ENCODE measurements at regions not wholly inside any gene's neighbourhood (a gene's known extent, or its start where the extent isn't known, plus 50 kb on each side); places are given as distances from the start of the nearest gene placed in this dataset.

GRCh38 chr3:182618085-182618732 lies 175.1 kb upstream of the ATP11B start:
- peak overlapping the region; percentile 78 for H3K27ac ChIP-seq (ENCODE audit: poor library complexity, severe bottlenecking)
- TF ChIP-seq, protein P1, sequence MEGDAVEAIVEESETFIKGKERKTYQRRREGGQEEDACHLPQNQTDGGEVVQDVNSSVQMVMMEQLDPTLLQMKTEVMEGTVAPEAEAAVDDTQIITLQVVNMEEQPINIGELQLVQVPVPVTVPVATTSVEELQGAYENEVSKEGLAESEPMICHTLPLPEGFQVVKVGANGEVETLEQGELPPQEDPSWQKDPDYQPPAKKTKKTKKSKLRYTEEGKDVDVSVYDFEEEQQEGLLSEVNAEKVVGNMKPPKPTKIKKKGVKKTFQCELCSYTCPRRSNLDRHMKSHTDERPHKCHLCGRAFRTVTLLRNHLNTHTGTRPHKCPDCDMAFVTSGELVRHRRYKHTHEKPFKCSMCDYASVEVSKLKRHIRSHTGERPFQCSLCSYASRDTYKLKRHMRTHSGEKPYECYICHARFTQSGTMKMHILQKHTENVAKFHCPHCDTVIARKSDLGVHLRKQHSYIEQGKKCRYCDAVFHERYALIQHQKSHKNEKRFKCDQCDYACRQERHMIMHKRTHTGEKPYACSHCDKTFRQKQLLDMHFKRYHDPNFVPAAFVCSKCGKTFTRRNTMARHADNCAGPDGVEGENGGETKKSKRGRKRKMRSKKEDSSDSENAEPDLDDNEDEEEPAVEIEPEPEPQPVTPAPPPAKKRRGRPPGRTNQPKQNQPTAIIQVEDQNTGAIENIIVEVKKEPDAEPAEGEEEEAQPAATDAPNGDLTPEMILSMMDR (IDR thresholded peaks at IDR 0.05; ENCODE audit: poor library complexity, severe bottlenecking) = peak; percentile 92
- no peak for DNase-seq (ENCODE audit: low spot score)
- H3K27me3 ChIP-seq (ENCODE audit: insufficient read depth, poor library complexity, severe bottlenecking) = no peaks in the 10 kb centered on the region
- no peak overlapping the region for H3K4me3 ChIP-seq (ENCODE audit: severe bottlenecking)
- no peaks in the 10 kb centered on the region for H3K9me3 ChIP-seq (ENCODE audit: severe bottlenecking)
- H3K4me1 ChIP-seq (ENCODE audit: insufficient read depth, poor library complexity, severe bottlenecking) = peaks cover 22% of the 10 kb centered on the region
- no peaks in the 10 kb centered on the region for H3K36me3 ChIP-seq (ENCODE audit: low read depth)
- peak; percentile 27; the same call in 1 of the 3 replicates for ATAC-seq (ENCODE audit: low read depth)

DNA sequence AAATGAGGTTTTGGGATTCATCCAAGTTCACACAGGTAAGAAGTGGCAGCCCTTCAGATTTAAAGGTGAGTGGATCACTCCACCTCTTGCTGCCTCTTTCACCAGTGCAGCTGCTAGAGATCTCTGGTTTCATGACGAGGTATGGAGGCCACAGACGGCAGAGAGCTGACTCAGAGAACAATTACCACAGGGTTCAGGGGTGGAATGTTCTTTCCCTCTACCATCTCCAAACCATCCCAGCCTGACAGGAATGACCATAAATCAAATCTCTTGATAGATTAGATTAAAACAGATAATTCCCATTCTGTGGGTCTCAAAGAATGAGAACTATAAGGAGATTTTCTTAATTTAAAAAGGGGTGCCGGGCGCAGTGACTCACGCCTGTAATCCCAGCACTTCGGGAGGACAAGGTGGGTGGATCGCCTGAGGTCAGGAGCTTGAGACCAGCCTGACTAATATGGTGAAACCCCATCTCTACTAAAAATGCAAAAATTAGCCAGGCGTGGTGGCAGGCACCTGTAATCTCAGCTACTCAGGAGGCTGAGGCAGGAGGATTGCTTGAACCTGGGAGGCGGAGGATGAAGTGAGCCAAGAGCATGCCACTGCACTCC lies 174.2 kb upstream of the ATP11B start:
- Histone ChIP-seq H3K36me3 (ENCODE audit: low read depth) (no peaks in the 10 kb centered on the region), H3K27ac (ENCODE audit: poor library complexity, severe bottlenecking) (peak overlapping the region; percentile 78), H3K27me3 (ENCODE audit: insufficient read depth, poor library complexity, severe bottlenecking) (no peaks in the 10 kb centered on the region), H3K9me3 (ENCODE audit: severe bottlenecking) (no peaks in the 10 kb centered on the region), H3K4me3 (ENCODE audit: severe bottlenecking) (no peak overlapping the region), H3K4me1 (ENCODE audit: insufficient read depth, poor library complexity, severe bottlenecking) (peaks cover 22% of the 10 kb centered on the region)
- DNase-seq (ENCODE audit: low spot score) (peak; percentile 81), ATAC-seq (ENCODE audit: low read depth) (peak; percentile 98)
- TF ChIP-seq, protein P1 (IDR thresholded peaks at IDR 0.05; ENCODE audit: poor library complexity, severe bottlenecking) = no peak

- no peaks in the 10 kb centered on the region for H3K9me3 ChIP-seq (ENCODE audit: severe bottlenecking)
- H3K27me3 ChIP-seq (ENCODE audit: insufficient read depth, poor library complexity, severe bottlenecking) = no peaks in the 10 kb centered on the region
- no peak overlapping the region for H3K27ac ChIP-seq (ENCODE audit: poor library complexity, severe bottlenecking)
- DNase-seq (ENCODE audit: low spot score) (no peak), ATAC-seq (ENCODE audit: low read depth) (no peak)
- no peak overlapping the region for H3K4me3 ChIP-seq (ENCODE audit: severe bottlenecking)
- H3K36me3 ChIP-seq (ENCODE audit: low read depth) = no peaks in the 10 kb centered on the region
- peaks cover 22% of the 10 kb centered on the region for H3K4me1 ChIP-seq (ENCODE audit: insufficient read depth, poor library complexity, severe bottlenecking)
- TF ChIP-seq, protein P1 (IDR thresholded peaks at IDR 0.05; ENCODE audit: poor library complexity, severe bottlenecking) = no peak
Measured at GRCh38 chr3:182620723-182621434, 172.4 kb upstream of the ATP11B start.

DNA sequence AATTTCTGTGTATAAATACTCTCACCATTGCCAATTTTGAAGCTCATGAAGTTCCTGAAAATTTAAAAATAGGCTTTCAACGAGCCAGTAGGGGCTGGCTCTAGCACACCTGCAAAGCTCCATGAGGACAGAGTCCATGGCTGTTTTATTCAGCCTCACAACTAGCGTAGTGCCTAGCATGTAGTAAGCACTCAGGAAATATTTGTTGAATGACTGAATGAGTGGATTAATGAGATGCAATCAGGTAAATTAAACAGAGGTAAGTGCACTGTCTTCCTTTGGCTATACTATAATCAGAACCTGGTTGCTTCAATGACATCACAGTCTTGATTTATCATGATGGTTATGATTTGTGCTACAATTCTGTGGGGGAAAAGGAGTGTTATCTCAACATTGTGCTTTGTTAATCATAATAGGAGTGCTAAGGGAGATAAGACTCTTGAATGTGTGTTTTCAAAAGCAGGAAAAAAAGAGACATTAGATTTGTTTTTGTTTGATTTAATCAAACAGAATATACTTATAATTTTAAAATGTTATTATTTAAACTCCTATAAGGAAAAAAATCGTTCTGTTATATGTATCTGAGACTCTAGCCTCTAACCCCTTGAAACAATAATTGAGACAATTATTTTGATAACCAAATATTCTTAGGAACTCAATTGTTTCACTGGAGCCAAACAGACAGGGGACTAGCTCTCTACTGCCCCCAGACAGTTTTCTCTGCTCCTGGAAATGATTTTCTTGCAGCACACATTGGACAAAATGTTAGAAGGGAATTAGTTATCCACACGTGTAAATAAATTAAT lies 171.7 kb upstream of the ATP11B start:
- Histone ChIP-seq H3K27ac (ENCODE audit: poor library complexity, severe bottlenecking) (no peak overlapping the region), H3K27me3 (ENCODE audit: insufficient read depth, poor library complexity, severe bottlenecking) (no peaks in the 10 kb centered on the region), H3K4me3 (ENCODE audit: severe bottlenecking) (no peak overlapping the region), H3K4me1 (ENCODE audit: insufficient read depth, poor library complexity, severe bottlenecking) (peaks cover 22% of the 10 kb centered on the region), H3K36me3 (ENCODE audit: low read depth) (no peaks in the 10 kb centered on the region), H3K9me3 (ENCODE audit: severe bottlenecking) (no peaks in the 10 kb centered on the region)
- ATAC-seq (ENCODE audit: low read depth) (no peak), DNase-seq (ENCODE audit: low spot score) (no peak)
- TF ChIP-seq, protein P1 (IDR thresholded peaks at IDR 0.05; ENCODE audit: poor library complexity, severe bottlenecking) = peak; percentile 72

Data from RWPE2 (cell line).